ENCODE measurements at regions not wholly inside any gene's neighbourhood (a gene's known extent, or its start where the extent isn't known, plus 50 kb on each side); places are given as distances from the start of the nearest gene placed in this dataset.

DNA sequence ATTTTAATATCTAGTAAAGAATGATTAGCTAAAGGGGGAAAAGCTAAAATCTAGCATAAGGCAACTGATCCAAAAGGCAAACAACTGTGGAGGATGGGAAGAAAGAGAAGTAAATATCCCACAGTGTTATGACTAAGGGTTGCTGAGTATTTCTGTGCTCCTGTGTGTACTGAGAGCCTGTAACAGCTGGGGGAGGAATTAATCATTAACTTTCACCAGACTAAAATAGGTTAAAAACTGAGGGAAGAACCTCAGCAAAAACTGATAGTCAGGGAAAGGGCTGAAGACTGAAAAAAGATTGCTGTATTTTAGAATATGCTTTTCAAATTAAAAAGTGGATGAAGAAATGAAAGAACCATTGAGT lies 365.9 kb downstream of the CXXC4 start:
- Mint-ChIP-seq H3K4me1 (ENCODE audit: low read depth) (no peaks in the 10 kb centered on the region), H3K27ac (no peak overlapping the region), H3K36me3 (ENCODE audit: low read depth) (no peaks in the 10 kb centered on the region), H3K4me3 (no peak overlapping the region), H3K27me3 (no peaks in the 10 kb centered on the region), H3K9me3 (peaks cover 8% of the 10 kb centered on the region)
- CTCF ChIA-PET: interaction anchor here (1.0 kb wide), 1 partner anchor 18 kb away, joined by 3 read pairs; no protein-coding TSS in a partner anchor
- DNase-seq (no peak), ATAC-seq (no peak)
- intact Hi-C loops (cut with micrococcal nuclease): no loop called here
- TF ChIP-seq, protein P1, sequence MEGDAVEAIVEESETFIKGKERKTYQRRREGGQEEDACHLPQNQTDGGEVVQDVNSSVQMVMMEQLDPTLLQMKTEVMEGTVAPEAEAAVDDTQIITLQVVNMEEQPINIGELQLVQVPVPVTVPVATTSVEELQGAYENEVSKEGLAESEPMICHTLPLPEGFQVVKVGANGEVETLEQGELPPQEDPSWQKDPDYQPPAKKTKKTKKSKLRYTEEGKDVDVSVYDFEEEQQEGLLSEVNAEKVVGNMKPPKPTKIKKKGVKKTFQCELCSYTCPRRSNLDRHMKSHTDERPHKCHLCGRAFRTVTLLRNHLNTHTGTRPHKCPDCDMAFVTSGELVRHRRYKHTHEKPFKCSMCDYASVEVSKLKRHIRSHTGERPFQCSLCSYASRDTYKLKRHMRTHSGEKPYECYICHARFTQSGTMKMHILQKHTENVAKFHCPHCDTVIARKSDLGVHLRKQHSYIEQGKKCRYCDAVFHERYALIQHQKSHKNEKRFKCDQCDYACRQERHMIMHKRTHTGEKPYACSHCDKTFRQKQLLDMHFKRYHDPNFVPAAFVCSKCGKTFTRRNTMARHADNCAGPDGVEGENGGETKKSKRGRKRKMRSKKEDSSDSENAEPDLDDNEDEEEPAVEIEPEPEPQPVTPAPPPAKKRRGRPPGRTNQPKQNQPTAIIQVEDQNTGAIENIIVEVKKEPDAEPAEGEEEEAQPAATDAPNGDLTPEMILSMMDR (IDR thresholded peaks at IDR 0.05): no peak
- POLR2A ChIA-PET: no interaction called here

DNA sequence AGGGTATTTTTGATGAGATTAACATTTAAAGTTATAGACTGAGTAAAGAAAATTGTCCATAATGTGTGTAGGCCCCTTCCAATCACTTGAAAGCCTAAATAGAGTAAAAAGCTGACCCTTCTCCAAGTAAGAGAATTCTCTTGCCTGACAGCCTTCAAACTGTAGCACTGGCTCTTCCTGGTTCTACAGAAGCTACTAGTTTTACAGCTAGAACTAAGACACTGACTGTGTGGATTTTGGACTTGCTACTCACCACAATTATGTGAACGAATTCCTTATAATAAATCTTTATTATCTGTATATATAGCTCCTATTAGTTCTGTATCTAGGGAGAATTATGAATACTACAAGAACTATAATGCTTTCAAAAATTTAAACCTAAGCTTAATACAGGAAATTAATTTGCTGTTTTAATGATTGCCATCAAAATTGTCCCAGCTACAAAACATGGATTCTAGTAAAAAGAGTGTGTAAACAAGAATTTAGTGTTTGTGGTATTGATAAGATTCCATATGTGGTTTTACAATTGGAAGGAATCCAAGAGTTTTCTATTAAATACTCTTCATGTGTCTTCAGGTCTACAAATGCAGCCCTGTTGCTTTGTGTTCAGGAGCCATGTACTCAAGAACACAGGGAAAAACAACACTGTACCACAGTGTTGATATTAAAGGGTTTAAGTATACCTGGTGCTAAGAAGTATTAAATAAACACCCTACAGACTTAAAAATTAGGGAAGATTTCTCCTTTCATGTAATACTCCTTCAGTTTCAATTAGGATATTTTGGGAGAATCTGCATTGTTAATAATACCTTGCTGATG lies 366.5 kb downstream of the CXXC4 start:
- Mint-ChIP-seq H3K9me3 (peaks cover 5% of the 10 kb centered on the region), H3K4me3 (no peak overlapping the region), H3K36me3 (ENCODE audit: low read depth) (no peaks in the 10 kb centered on the region), H3K27me3 (no peaks in the 10 kb centered on the region), H3K27ac (no peak overlapping the region), H3K4me1 (ENCODE audit: low read depth) (no peaks in the 10 kb centered on the region)
- intact Hi-C loops (cut with micrococcal nuclease): no loop called here
- TF ChIP-seq, protein P1 (IDR thresholded peaks at IDR 0.05): no peak
- ATAC-seq (no peak), DNase-seq (no peak)
- POLR2A ChIA-PET: no interaction called here
- CTCF ChIA-PET: interaction anchor here (1.0 kb wide), 1 partner anchor 18 kb away, joined by 3 read pairs; no protein-coding TSS in a partner anchor

DNA sequence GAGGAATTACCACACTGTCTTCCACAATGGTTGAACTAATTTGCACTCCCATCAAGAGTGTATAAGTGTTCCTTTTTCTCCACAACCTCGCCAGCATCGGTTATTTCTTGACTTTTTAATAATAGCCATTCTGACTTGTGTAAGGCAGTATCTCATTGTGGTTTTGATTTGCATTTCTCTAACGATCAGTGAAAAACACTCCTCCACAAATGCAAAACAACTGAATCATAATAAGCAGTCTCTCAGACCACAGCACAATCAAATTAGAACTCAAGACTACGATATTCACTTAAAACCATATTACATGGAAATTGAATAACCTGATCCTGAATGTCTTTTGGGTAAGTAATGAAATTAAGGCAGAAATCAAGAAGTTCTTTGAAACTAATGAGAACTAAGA lies 371.7 kb downstream of the CXXC4 start:
- intact Hi-C loops (cut with micrococcal nuclease): no loop called here
- ATAC-seq: no peak
- no peak overlapping the region for H3K27ac Mint-ChIP-seq
- H3K9me3 Mint-ChIP-seq: peaks cover 2% of the 10 kb centered on the region
- H3K4me1 Mint-ChIP-seq (ENCODE audit: low read depth): no peaks in the 10 kb centered on the region
- DNase-seq: no peak
- no peaks in the 10 kb centered on the region for H3K27me3 Mint-ChIP-seq
- CTCF ChIA-PET: no interaction called here
- no peak overlapping the region for H3K4me3 Mint-ChIP-seq
- no peaks in the 10 kb centered on the region for H3K36me3 Mint-ChIP-seq (ENCODE audit: low read depth)
- POLR2A ChIA-PET: no interaction called here
- TF ChIP-seq, protein P1 (IDR thresholded peaks at IDR 0.05): no peak

DNA sequence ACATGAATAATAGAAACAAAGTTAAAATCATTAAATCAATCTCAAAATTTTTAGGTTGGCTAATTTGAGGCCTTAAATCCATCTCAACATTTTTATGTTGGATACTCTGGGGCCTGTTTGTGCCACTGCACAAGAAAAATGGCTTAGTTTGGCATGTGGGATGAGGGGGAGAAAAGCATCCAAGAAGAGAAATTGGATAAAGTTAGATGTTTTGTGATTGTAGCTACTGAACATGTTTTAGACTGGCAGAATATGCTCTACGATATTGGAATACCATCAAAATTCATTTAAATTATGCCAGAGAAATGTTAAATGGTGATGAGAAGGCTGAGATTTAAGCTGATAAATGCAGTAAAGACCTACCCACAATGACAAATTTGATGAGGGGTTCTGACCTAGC lies 376.9 kb downstream of the CXXC4 start:
- no peaks in the 10 kb centered on the region for H3K27me3 Mint-ChIP-seq
- peaks cover 10% of the 10 kb centered on the region for H3K9me3 Mint-ChIP-seq
- no peak overlapping the region for H3K4me3 Mint-ChIP-seq
- H3K4me1 Mint-ChIP-seq (ENCODE audit: low read depth): no peaks in the 10 kb centered on the region
- TF ChIP-seq, protein P1 (IDR thresholded peaks at IDR 0.05): no peak
- no peak overlapping the region for H3K27ac Mint-ChIP-seq
- no peaks in the 10 kb centered on the region for H3K36me3 Mint-ChIP-seq (ENCODE audit: low read depth)
- DNase-seq: no peak
- POLR2A ChIA-PET: no interaction called here
- ATAC-seq: no peak
- CTCF ChIA-PET: no interaction called here
- intact Hi-C loops (cut with micrococcal nuclease): no loop called here

DNA sequence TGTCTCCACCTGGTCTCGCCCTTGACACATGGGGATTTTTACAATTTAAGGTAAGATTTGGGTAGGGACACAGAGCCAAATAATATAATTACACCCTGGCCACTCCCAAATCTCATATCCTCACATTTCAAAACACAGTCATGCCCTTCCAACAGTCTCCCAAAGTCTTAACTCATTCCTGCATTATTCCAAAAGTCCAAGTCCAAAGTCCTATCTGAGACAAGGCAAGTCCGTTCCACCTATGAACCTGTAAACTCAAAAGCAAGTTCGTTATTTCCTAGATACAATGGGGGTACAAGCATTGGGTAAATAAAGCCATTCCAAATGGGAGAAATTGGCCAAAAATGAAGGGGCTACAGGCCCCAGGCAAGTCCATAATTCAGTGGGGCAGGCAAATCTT lies 380.8 kb downstream of the CXXC4 start:
- ATAC-seq: no peak
- H3K27ac Mint-ChIP-seq: no peak overlapping the region
- ChIA-PET CTCF (no interaction called here), POLR2A (no interaction called here)
- TF ChIP-seq, protein P1 (IDR thresholded peaks at IDR 0.05): no peak
- H3K27me3 Mint-ChIP-seq: no peaks in the 10 kb centered on the region
- no peak overlapping the region for H3K4me3 Mint-ChIP-seq
- peaks cover 9% of the 10 kb centered on the region for H3K9me3 Mint-ChIP-seq
- no peak for DNase-seq
- intact Hi-C loops (cut with micrococcal nuclease): no loop called here
- no peaks in the 10 kb centered on the region for H3K4me1 Mint-ChIP-seq (ENCODE audit: low read depth)
- no peaks in the 10 kb centered on the region for H3K36me3 Mint-ChIP-seq (ENCODE audit: low read depth)

Measured in activated CD8-positive, alpha-beta T cell treated with anti-CD3 and anti-CD28 coated beads for 36 hours (primary cell).